Peyer's patch (tissue), 4 donors: ENCODE measurements at regions not wholly inside any gene's neighbourhood (a gene's known extent, or its start where the extent isn't known, plus 50 kb on each side); places are given as distances from the start of the nearest gene placed in this dataset.

ENCODE experiments used
- CTCF ChIP-seq, 6 experiments: fragments of 450-650 bp in 4 of 6; fragments of 200-600 bp in 2 of 6; sonication (generic) in 1 of 6; IDR thresholded peaks; one replicate each; pipeline ENCODE4 v1.5.1; 2017 to 2019; ENCODE audit warnings: antibody characterized with exemption in 6 of 6, mild to moderate bottlenecking in 3 of 6, moderate library complexity in 1 of 6
- POLR2A ChIP-seq, 2 donors: fragments of 450-650 bp; IDR thresholded peaks; one replicate each; pipeline ENCODE4 v1.5.1; 2017; ENCODE audit warnings: antibody characterized with exemption in 2 of 2, mild to moderate bottlenecking in 2 of 2, moderate library complexity in 2 of 2

- no peak for TF ChIP-seq CTCF (IDR thresholded peaks at IDR 0.05)
- no peak for TF ChIP-seq POLR2A (IDR thresholded peaks at IDR 0.05)
These were observed 518.9 kb downstream of the PRELID2 start for GRCh38 chr5:145316282-145316681.
